Adrenal gland (tissue), 9 donors: ENCODE measurements at regions not wholly inside any gene's neighbourhood (a gene's known extent, or its start where the extent isn't known, plus 50 kb on each side); places are given as distances from the start of the nearest gene placed in this dataset.

Experiments used
- DNase-seq, 7 donors: peaks; one replicate each; pipeline ENCODE4 v3.0.0-alpha.2; 2019 to 2020
- H3K27ac ChIP-seq, 5 donors: fragments of 200-600 bp; sonication (generic) in 4 of 5; 1 replicate in 3 of 5; 2 replicates in 2 of 5; pipeline versions ENCODE4 v1.5.1 to v1.8.0; 2016 to 2020; ENCODE audit warnings: mild to moderate bottlenecking in 1 of 5
- H3K27me3 ChIP-seq: fragments of 200-600 bp; 2 replicates; pipeline ENCODE4 v1.8.0; 2021
- H3K36me3 ChIP-seq, 2 donors: fragments of 200-600 bp; replicated peaks in 1 of 2; 1 replicate in 1 of 2; 2 replicates in 1 of 2; pipeline versions ENCODE4 v1.5.1 to v1.8.0; 2018 to 2022
- H3K4me1 ChIP-seq, 2 donors: fragments of 200-600 bp; replicated peaks in 1 of 2; 1 replicate in 1 of 2; 2 replicates in 1 of 2; pipeline versions ENCODE4 v1.5.1 to v1.8.0; 2018 to 2021
- H3K4me3 ChIP-seq, 4 donors: fragments of 200-600 bp; sonication (generic) in 3 of 4; one replicate each; pipeline ENCODE4 v1.5.1; 2016 to 2018
- H3K9me3 ChIP-seq, 3 donors: fragments of 200-600 bp; sonication (generic) in 1 of 3; replicated peaks in 1 of 3; 1 replicate in 2 of 3; 2 replicates in 1 of 3; pipeline versions ENCODE4 v1.5.1 to v1.8.0; 2016 to 2021
- POLR2A ChIP-seq, 2 donors: fragments of 450-650 bp; IDR thresholded peaks; one replicate each; pipeline ENCODE4 v1.6.1; 2017; ENCODE audit warnings: antibody characterized with exemption in 2 of 2, mild to moderate bottlenecking in 2 of 2, moderate library complexity in 1 of 2
- WGBS, 4 donors: extraction: QIAGEN DNeasy Blood & Tissue Kit in 2 of 4; methylation state at CpG; one replicate each; pipeline versions ENCODE4 v1.1.5 to v1.1.7; 2013 to 2017; 5-methylcytosine and 5-hydroxymethylcytosine counted together
- intact Hi-C, 2 donors: fragments of 100-400 bp; cut with DNase I; formaldehyde crosslinking; loops; one replicate each; pipeline versions ENCODE4 v1.14.1 to v1.15.0; 2022 to 2023
- TF ChIP-seq, protein P1 (sequence below), 6 experiments: fragments of 450-650 bp in 4 of 6; fragments of 200-600 bp in 2 of 6; sonication (generic) in 1 of 6; IDR thresholded peaks; 1 replicate in 5 of 6; 2 replicates in 1 of 6; pipeline versions ENCODE4 v1.5.1 to v1.8.0; 2016 to 2021; ENCODE audit warnings: antibody characterized with exemption in 6 of 6, mild to moderate bottlenecking in 2 of 6, moderate library complexity in 1 of 6
- donor health status: healthy with polysubstance abuse.
- donor health status: Bipolar disorder and iron deficiency.
- donor health status: DM: yes; HTN: yes; CAD: no.
- donor health status: DM: no; HTN: no; CAD: no.
- donor health status: DM: no; HTN: no; CAD: no.

DNA sequence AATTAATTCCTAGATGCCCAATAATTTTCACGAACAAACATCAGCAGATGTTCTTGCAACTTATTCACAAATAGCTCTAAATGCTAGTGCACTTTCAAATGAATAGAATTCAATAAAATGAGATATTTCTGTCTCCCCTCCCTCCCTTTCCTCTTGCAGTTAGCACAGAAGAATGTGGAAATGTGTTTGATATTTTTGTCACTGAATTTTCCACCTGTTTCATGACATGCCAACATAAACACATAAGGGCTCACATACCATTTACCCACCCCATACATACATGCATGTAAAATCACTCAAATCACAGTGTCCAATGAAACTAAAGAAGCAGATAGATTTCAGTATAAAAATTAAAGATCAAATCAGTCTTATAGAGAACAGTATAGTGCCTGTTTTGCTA, 746.9 kb upstream of the MARCKS start:
- TF ChIP-seq, protein P1, sequence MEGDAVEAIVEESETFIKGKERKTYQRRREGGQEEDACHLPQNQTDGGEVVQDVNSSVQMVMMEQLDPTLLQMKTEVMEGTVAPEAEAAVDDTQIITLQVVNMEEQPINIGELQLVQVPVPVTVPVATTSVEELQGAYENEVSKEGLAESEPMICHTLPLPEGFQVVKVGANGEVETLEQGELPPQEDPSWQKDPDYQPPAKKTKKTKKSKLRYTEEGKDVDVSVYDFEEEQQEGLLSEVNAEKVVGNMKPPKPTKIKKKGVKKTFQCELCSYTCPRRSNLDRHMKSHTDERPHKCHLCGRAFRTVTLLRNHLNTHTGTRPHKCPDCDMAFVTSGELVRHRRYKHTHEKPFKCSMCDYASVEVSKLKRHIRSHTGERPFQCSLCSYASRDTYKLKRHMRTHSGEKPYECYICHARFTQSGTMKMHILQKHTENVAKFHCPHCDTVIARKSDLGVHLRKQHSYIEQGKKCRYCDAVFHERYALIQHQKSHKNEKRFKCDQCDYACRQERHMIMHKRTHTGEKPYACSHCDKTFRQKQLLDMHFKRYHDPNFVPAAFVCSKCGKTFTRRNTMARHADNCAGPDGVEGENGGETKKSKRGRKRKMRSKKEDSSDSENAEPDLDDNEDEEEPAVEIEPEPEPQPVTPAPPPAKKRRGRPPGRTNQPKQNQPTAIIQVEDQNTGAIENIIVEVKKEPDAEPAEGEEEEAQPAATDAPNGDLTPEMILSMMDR (IDR thresholded peaks at IDR 0.05), result no peak
- no peak for TF ChIP-seq POLR2A (IDR thresholded peaks at IDR 0.05)
- no peaks in the 10 kb centered on the region for H3K27me3 ChIP-seq
- H3K36me3 ChIP-seq, result no peaks in the 10 kb centered on the region
- DNase-seq, result no peak
- no peak overlapping the region for H3K27ac ChIP-seq
- intact Hi-C loops, result no loop called here
- no peaks in the 10 kb centered on the region for H3K9me3 ChIP-seq
- no peak overlapping the region for H3K4me3 ChIP-seq
- 69 to 83% (median 79%) methylated on average over 1 of the region's 1 CpG for WGBS, 4 donors
- H3K4me1 ChIP-seq, result no peaks in the 10 kb centered on the region

DNA sequence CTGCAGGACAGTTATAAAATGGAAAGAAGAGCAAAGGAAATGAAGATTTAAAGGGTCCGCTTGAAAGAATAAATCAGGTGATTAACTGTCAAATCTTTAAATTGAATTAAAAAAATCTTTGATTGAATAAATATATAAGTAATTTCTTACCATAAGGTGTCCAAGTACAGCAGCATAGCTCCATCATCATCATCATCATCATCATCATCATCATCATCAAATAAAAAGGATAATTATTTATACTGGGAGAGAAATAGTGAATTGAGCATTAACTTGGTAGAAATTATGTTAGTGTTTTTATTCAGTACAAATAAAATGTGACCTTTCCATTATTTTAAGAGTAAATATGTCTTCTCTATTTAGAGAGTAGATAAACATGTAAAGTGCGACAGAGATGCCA, 745.6 kb upstream of the MARCKS start:
- Histone ChIP-seq H3K4me3 (no peak overlapping the region), H3K36me3 (no peaks in the 10 kb centered on the region), H3K27me3 (no peaks in the 10 kb centered on the region), H3K27ac (no peak overlapping the region), H3K9me3 (no peaks in the 10 kb centered on the region), H3K4me1 (no peaks in the 10 kb centered on the region)
- no peak for TF ChIP-seq POLR2A (IDR thresholded peaks at IDR 0.05)
- TF ChIP-seq, protein P1 (IDR thresholded peaks at IDR 0.05), result no peak
- no peak for DNase-seq
- 84 to 93% (median 90%) methylated on average over 2 of the region's 2 CpGs for WGBS, 4 donors
- intact Hi-C loops, result no loop called here

DNA sequence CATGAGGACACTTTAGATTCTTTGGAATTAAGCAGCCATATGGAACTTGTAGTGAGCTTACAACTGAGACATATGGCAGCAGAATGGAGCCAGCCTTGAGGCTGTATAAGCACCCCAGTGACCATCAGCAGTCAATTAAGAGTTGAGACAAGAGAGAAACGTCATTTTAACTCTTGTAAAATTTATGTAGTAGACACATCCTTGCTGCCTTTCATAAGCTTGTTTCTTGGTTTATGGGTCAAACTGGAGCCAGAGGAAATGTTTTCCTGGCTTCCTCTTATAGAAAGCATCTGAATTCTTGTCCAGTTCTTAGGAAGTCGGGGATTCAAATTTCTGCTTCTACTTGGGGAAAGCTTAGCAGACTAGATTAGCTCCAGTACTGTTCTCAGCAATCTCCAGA, 745.1 kb upstream of the MARCKS start:
- no peaks in the 10 kb centered on the region for H3K36me3 ChIP-seq
- H3K4me3 ChIP-seq, result no peak overlapping the region
- no peaks in the 10 kb centered on the region for H3K27me3 ChIP-seq
- TF ChIP-seq, protein P1 (IDR thresholded peaks at IDR 0.05), result no peak
- no peak for TF ChIP-seq POLR2A (IDR thresholded peaks at IDR 0.05)
- H3K9me3 ChIP-seq, result no peaks in the 10 kb centered on the region
- 24 to 41% (median 31%) methylated on average over 2 of the region's 2 CpGs for WGBS, 4 donors
- DNase-seq, result no peak
- no peaks in the 10 kb centered on the region for H3K4me1 ChIP-seq
- H3K27ac ChIP-seq, result no peak overlapping the region
- intact Hi-C loops, result no loop called here

DNA sequence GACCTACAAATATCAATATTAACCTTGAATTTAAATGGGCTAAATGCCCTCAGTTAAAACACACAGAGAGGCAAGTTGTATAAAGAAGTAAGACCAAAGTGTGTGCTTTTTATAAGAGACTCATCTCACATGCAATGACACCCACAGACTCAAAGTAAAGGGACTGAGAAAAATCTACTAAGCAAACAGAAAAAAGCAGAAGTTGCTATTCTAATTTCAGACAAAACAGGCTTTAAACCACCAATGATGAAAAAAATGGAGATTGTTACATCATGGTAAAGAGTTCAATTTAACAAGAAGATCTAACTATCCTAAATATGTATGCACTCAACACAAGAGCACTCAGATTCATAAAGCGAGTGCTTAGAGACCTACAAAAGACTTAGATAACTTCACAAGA, 741.9 kb upstream of the MARCKS start:
- Histone ChIP-seq H3K4me1 (no peaks in the 10 kb centered on the region), H3K27ac (no peak overlapping the region), H3K36me3 (no peaks in the 10 kb centered on the region), H3K9me3 (no peaks in the 10 kb centered on the region), H3K27me3 (no peaks in the 10 kb centered on the region), H3K4me3 (no peak overlapping the region)
- TF ChIP-seq, protein P1 (IDR thresholded peaks at IDR 0.05), result no peak
- TF ChIP-seq POLR2A (IDR thresholded peaks at IDR 0.05), result no peak
- WGBS, 4 donors, result 69 to 100% (median 83%) methylated on average over 1 of the region's 1 CpG
- intact Hi-C loops, result no loop called here
- DNase-seq, result no peak
